Loucy (cell line): ENCODE measurements at regions not wholly inside any gene's neighbourhood (a gene's known extent, or its start where the extent isn't known, plus 50 kb on each side); places are given as distances from the start of the nearest gene placed in this dataset.

Source experiments
- H2AFZ ChIP-seq: fragments of 200-600 bp; sonication (generic); 2 replicates; pipeline ENCODE4 v1.6.0; 2016; ENCODE audit warnings: antibody characterized with exemption, mild to moderate bottlenecking, low read length, moderate library complexity
- H3F3A ChIP-seq: fragments of 200-600 bp; 2 replicates; pipeline ENCODE4 v1.6.0; 2016; ENCODE audit warnings: antibody characterized with exemption, low read depth, mild to moderate bottlenecking
- H3K27me3 ChIP-seq: fragments of 200-600 bp; sonication (generic); 2 replicates; pipeline ENCODE4 v1.6.1; 2014; ENCODE audit warnings: low read length, mild to moderate bottlenecking; ENCODE audit not compliant: insufficient read depth, poor library complexity, severe bottlenecking
- H3K36me3 ChIP-seq: fragments of 200-600 bp; sonication (generic); 2 replicates; pipeline ENCODE4 v1.6.1; 2016; ENCODE audit warnings: low read length; ENCODE audit not compliant: insufficient read depth
- H3K4me1 ChIP-seq: fragments of 200-600 bp; sonication (generic); 2 replicates; pipeline ENCODE4 v1.5.1; 2014; ENCODE audit warnings: low read length, mild to moderate bottlenecking; ENCODE audit not compliant: insufficient read depth, poor library complexity, severe bottlenecking
- H3K4me2 ChIP-seq: fragments of 200-600 bp; sonication (generic); 2 replicates; pipeline ENCODE4 v1.6.0; 2014; ENCODE audit warnings: antibody characterized with exemption, low read length, low read depth, mild to moderate bottlenecking; ENCODE audit not compliant: poor library complexity, severe bottlenecking
- H3K4me3 ChIP-seq: fragments of 200-600 bp; sonication (generic); 2 replicates; pipeline ENCODE4 v1.5.1; 2014; ENCODE audit warnings: low read length, mild to moderate bottlenecking, mixed read lengths; ENCODE audit not compliant: poor library complexity, severe bottlenecking
- H3K79me2 ChIP-seq: fragments of 200-600 bp; sonication (generic); 2 replicates; pipeline ENCODE4 v1.6.1; 2014; ENCODE audit warnings: low read length; ENCODE audit not compliant: insufficient read depth
- H3K9ac ChIP-seq: fragments of 200-600 bp; sonication (generic); 2 replicates; pipeline ENCODE4 v1.6.0; 2014; ENCODE audit warnings: mild to moderate bottlenecking, low read depth, low read length, moderate library complexity; ENCODE audit not compliant: poor library complexity, severe bottlenecking
- H3K9me2 ChIP-seq: fragments of 200-600 bp; sonication (generic); replicated peaks from 2 replicates; pipeline ENCODE4 v1.6.1; 2016; ENCODE audit warnings: low read depth, low read length, mixed read lengths
- H3K9me3 ChIP-seq: fragments of 200-600 bp; sonication (generic); 2 replicates; pipeline ENCODE4 v1.6.1; 2014; ENCODE audit warnings: mild to moderate bottlenecking, antibody characterized with exemption, low read length, low read depth; ENCODE audit not compliant: insufficient read depth
- H4K20me1 ChIP-seq: fragments of 200-600 bp; sonication (generic); 2 replicates; pipeline ENCODE4 v1.6.0; 2014; ENCODE audit warnings: antibody characterized with exemption, low read length, mild to moderate bottlenecking; ENCODE audit not compliant: insufficient read depth, poor library complexity, severe bottlenecking
- EZH2phosphoT487 ChIP-seq: fragments of 200-600 bp; IDR thresholded peaks from 2 replicates; pipeline ENCODE4 v1.6.1; 2018; ENCODE audit warnings: antibody characterized with exemption, mild to moderate bottlenecking, moderate library complexity, borderline replicate concordance
- TF ChIP-seq, protein P1 (sequence below): fragments of 200-600 bp; sonication (generic); conservative IDR thresholded peaks from 2 replicates; pipeline ENCODE4 v1.5.1; 2014; ENCODE audit warnings: mild to moderate bottlenecking, antibody characterized with exemption, low read length

DNA sequence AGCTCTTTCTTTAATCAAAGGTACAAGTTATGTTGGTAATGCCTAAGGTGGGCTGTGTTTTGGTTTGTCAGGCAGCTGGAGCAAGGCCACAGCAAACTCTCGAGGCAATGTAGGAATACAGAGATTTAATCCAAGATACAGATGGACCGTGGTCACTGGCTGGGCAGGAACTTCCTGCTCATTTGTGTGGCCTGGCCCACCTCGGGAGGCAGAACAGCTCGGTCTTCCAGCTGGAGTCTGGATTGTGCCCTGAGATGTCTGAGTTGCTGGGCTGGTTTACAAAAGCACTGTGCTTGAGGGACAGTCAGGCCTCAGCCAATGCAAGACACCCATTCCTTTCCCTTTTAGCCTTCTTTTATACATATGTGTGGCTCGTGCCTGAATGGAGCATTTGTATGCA, 506.1 kb upstream of the SALL3 start:
- Histone ChIP-seq H3K9me2 (no peaks in the 10 kb centered on the region), H3K4me3 (no peak overlapping the region)

DNA sequence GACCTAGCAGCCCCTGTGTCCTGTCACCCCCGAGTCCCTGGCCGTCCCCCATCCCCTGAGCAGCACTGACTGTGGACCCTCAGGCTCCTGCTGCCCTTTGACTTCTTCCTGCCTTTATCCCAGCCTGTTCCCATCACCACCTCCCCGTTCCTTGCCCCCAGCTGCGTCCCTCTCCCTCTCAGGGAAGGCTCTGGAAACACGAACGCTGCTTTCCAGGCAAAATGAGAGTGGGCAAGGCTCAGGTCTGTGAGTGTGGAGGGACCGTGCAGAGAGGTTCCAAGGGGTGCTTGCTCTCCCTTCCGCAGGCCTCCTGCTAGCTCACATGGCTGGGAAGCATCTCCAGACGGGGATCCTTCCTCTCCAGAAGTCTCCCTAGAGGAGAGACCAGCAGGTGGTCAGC, 501.8 kb upstream of the SALL3 start:
- Histone ChIP-seq H3K9ac (no peak overlapping the region), H3K4me1 (no peaks in the 10 kb centered on the region), H3K36me3 (no peaks in the 10 kb centered on the region), H3K79me2 (no peaks in the 10 kb centered on the region), H4K20me1 (no peaks in the 10 kb centered on the region), H3F3A (no peaks in the 10 kb centered on the region), H2AFZ (no peak overlapping the region), H3K27me3 (no peaks in the 10 kb centered on the region), H3K9me2 (no peaks in the 10 kb centered on the region), H3K4me2 (no peak overlapping the region), H3K4me3 (no peak overlapping the region), H3K9me3 (peaks cover 3% of the 10 kb centered on the region; the same call in 1 of the 2 replicates)
- TF ChIP-seq, protein P1, sequence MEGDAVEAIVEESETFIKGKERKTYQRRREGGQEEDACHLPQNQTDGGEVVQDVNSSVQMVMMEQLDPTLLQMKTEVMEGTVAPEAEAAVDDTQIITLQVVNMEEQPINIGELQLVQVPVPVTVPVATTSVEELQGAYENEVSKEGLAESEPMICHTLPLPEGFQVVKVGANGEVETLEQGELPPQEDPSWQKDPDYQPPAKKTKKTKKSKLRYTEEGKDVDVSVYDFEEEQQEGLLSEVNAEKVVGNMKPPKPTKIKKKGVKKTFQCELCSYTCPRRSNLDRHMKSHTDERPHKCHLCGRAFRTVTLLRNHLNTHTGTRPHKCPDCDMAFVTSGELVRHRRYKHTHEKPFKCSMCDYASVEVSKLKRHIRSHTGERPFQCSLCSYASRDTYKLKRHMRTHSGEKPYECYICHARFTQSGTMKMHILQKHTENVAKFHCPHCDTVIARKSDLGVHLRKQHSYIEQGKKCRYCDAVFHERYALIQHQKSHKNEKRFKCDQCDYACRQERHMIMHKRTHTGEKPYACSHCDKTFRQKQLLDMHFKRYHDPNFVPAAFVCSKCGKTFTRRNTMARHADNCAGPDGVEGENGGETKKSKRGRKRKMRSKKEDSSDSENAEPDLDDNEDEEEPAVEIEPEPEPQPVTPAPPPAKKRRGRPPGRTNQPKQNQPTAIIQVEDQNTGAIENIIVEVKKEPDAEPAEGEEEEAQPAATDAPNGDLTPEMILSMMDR, result no peak
- no peak for TF ChIP-seq EZH2phosphoT487

More for the DNA sequence above, 506.1 kb upstream of the SALL3 start:
- no peaks in the 10 kb centered on the region for H3K36me3 ChIP-seq
- no peaks in the 10 kb centered on the region for H3K79me2 ChIP-seq
- H2AFZ ChIP-seq, result no peak overlapping the region
- H3K9me3 ChIP-seq, result peaks cover 6% of the 10 kb centered on the region; the same call in 1 of the 2 replicates
- H3K4me1 ChIP-seq, result no peaks in the 10 kb centered on the region
- no peaks in the 10 kb centered on the region for H4K20me1 ChIP-seq
- H3K9ac ChIP-seq, result no peak overlapping the region
- no peak for TF ChIP-seq EZH2phosphoT487
- TF ChIP-seq, protein P1, result no peak
- no peak overlapping the region for H3K4me2 ChIP-seq
- no peaks in the 10 kb centered on the region for H3F3A ChIP-seq
- H3K27me3 ChIP-seq, result no peaks in the 10 kb centered on the region

DNA sequence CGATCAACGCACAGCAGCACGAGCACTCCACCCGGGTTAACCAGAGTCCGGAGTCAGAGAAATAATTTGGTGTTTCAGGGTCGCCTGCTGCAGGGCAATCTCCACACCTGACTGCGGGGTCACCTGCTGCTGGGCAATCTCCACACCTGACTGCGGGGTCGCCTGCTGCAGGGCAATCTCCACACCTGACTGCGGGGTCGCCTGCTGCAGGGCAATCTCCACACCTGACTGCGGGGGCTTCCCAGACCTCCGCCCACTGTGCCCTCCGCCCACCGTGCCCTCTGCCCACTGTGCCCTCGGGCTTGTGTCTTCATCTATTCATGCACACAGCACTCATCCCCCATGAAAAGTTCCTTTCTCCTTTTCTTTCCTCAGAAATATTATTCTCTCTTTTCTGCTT, 500.2 kb upstream of the SALL3 start:
- Histone ChIP-seq H4K20me1 (no peaks in the 10 kb centered on the region), H2AFZ (no peak overlapping the region), H3K27me3 (no peaks in the 10 kb centered on the region), H3K4me3 (no peak overlapping the region), H3F3A (no peaks in the 10 kb centered on the region), H3K9me2 (no peaks in the 10 kb centered on the region), H3K4me1 (no peaks in the 10 kb centered on the region), H3K79me2 (no peaks in the 10 kb centered on the region), H3K9ac (no peak overlapping the region), H3K9me3 (peaks cover 7% of the 10 kb centered on the region; the same call in 1 of the 2 replicates), H3K36me3 (no peaks in the 10 kb centered on the region), H3K4me2 (no peak overlapping the region)
- TF ChIP-seq, protein P1, result no peak
